SK-N-SH (cell line): ENCODE measurements at regions not wholly inside any gene's neighbourhood (a gene's known extent, or its start where the extent isn't known, plus 50 kb on each side); places are given as distances from the start of the nearest gene placed in this dataset.

ENCODE experiments used
- CTCF ChIA-PET: fragments of 300-600, 350-600 bp; formaldehyde crosslinking; extraction: SDS; loops from one replicate; lab custom pipeline; 2021; lab: Yijun Ruan, JAX
- POLR2A ChIA-PET: fragments of 350-600 bp; sonication (Branson Sonifier 250); formaldehyde crosslinking; extraction: SDS; loops from one replicate; lab custom pipeline; 2020; ENCODE audit warnings: antibody characterized with exemption, inconsistent platforms; lab: Yijun Ruan, JAX
- DNase-seq: peaks from one replicate; pipeline ENCODE4 v3.0.0; 2012
- H2AFZ ChIP-seq: fragments of 200-600 bp; sonication (generic); 2 replicates; pipeline ENCODE4 v1.8.1; 2016; ENCODE audit warnings: antibody characterized with exemption, mild to moderate bottlenecking, low read depth
- H3F3A ChIP-seq: fragments of 200-600 bp; sonication (generic); replicated peaks from 2 replicates; pipeline ENCODE3; 2016; ENCODE audit warnings: antibody characterized with exemption, mild to moderate bottlenecking; ENCODE audit not compliant: insufficient read depth
- H3K27ac ChIP-seq, 2 experiments: fragments of 200-500 bp in 1 of 2; fragments of 200-600 bp in 1 of 2; sonication (Bioruptor generic) in 1 of 2; sonication (generic), shearing (Covaris generic) in 1 of 2; 2 replicates each; pipeline versions ENCODE4 v1.5.1 to v1.6.1; 2014 to 2016; ENCODE audit warnings: low read depth in 2 of 2, inconsistent platforms in 1 of 2, low read length in 1 of 2, mild to moderate bottlenecking in 1 of 2, mixed read lengths in 1 of 2
- H3K27me3 ChIP-seq: fragments of 200-600 bp; sonication (generic), shearing (Covaris generic); 2 replicates; pipeline ENCODE4 v1.6.1; 2016; ENCODE audit warnings: mixed run types; ENCODE audit not compliant: insufficient read depth
- H3K36me3 ChIP-seq, 2 experiments: fragments of 200-500 bp in 1 of 2; fragments of 200-600 bp in 1 of 2; sonication (Bioruptor generic) in 1 of 2; sonication (generic) in 1 of 2; replicated peaks in 1 of 2; 2 replicates each; pipeline versions ENCODE3 to v1.5.1; 2014 to 2016; ENCODE audit warnings: low read length in 1 of 2, mild to moderate bottlenecking in 1 of 2; ENCODE audit not compliant: insufficient read depth in 2 of 2, control insufficient read depth in 1 of 2
- H3K4me1 ChIP-seq, 2 experiments: fragments of 200-500 bp in 1 of 2; fragments of 200-600 bp in 1 of 2; sonication (Bioruptor generic) in 1 of 2; sonication (generic), shearing (Covaris generic) in 1 of 2; 2 replicates each; pipeline versions ENCODE4 v1.5.1 to v1.6.1; 2014 to 2016; ENCODE audit warnings: low read depth in 1 of 2, low read length in 1 of 2, mixed run types in 1 of 2; ENCODE audit not compliant: insufficient read depth in 2 of 2, control insufficient read depth in 1 of 2
- H3K4me2 ChIP-seq: fragments of 200-600 bp; sonication (generic), shearing (Covaris generic); 2 replicates; pipeline ENCODE4 v1.6.1; 2017; ENCODE audit warnings: mixed run types
- H3K4me3 ChIP-seq, 2 experiments: fragments of 200-500 bp in 1 of 2; fragments of 200-600 bp in 1 of 2; sonication (Bioruptor generic) in 1 of 2; sonication (generic), shearing (Covaris generic) in 1 of 2; 2 replicates each; pipeline versions ENCODE4 v1.5.1 to v1.8.1; 2014 to 2016; ENCODE audit warnings: low read depth in 2 of 2, inconsistent platforms in 1 of 2, low read length in 1 of 2, mild to moderate bottlenecking in 1 of 2, mixed read lengths in 1 of 2, moderate library complexity in 1 of 2
- H3K79me2 ChIP-seq: fragments of 200-600 bp; sonication (generic); 2 replicates; pipeline ENCODE4 v1.8.1; 2017; ENCODE audit warnings: mild to moderate bottlenecking; ENCODE audit not compliant: insufficient read depth
- H3K9ac ChIP-seq: fragments of 200-600 bp; sonication (generic); 2 replicates; pipeline ENCODE4 v1.6.1; 2017; ENCODE audit warnings: mixed run types
- H3K9me2 ChIP-seq: fragments of 200-600 bp; sonication (generic); 2 replicates; pipeline ENCODE4 v1.6.1; 2017; ENCODE audit warnings: mixed run types
- H3K9me3 ChIP-seq: fragments of 200-600 bp; sonication (generic); 2 replicates; pipeline ENCODE4 v1.6.1; 2017; ENCODE audit warnings: mixed run types, mild to moderate bottlenecking, moderate library complexity
- H4K20me1 ChIP-seq: fragments of 200-600 bp; sonication (generic); 2 replicates; pipeline ENCODE4 v1.6.1; 2017; ENCODE audit warnings: mild to moderate bottlenecking, mixed run types; ENCODE audit not compliant: insufficient read depth
- CTCF ChIP-seq: fragments of 200-600 bp; sonication (generic); IDR thresholded peaks from 2 replicates; pipeline ENCODE4 v1.6.1; 2017; ENCODE audit warnings: antibody characterized with exemption, mild to moderate bottlenecking, moderate library complexity
- ELF1 ChIP-seq: IDR thresholded peaks from 2 replicates; pipeline ENCODE4 v1.4.0; 2012
- EZH2phosphoT487 ChIP-seq: fragments of 200-600 bp; sonication (generic); IDR thresholded peaks from 2 replicates; pipeline ENCODE4 v1.6.1; 2017; ENCODE audit warnings: low read depth, mixed run types, mild to moderate bottlenecking, antibody characterized with exemption, moderate library complexity, borderline replicate concordance
- GABPA ChIP-seq: IDR thresholded peaks from 2 replicates; pipeline ENCODE4 v1.4.0; 2012; ENCODE audit warnings: low read depth, mild to moderate bottlenecking
- GATA2 ChIP-seq: sonication (generic); formaldehyde crosslinking; IDR thresholded peaks from 2 replicates; pipeline ENCODE4 v1.5.0; 2020; ENCODE audit warnings: mild to moderate bottlenecking, missing genetic modification reagents
- JUND ChIP-seq: IDR thresholded peaks from 2 replicates; pipeline ENCODE4 v1.4.0; 2012
- MAX ChIP-seq: IDR thresholded peaks from 2 replicates; pipeline ENCODE4 v1.4.0; 2012; ENCODE audit warnings: low read depth
- MEF2A ChIP-seq: IDR thresholded peaks from 2 replicates; pipeline ENCODE4 v1.4.0; 2012; ENCODE audit warnings: low read depth, borderline replicate concordance
- MXI1 ChIP-seq: IDR thresholded peaks from 2 replicates; pipeline ENCODE4 v1.6.1; 2012; ENCODE audit warnings: mild to moderate bottlenecking, low read depth, low read length, improper control_type of control experiment
- NFIC ChIP-seq: IDR thresholded peaks from 2 replicates; pipeline ENCODE4 v1.4.0; 2012; ENCODE audit warnings: borderline replicate concordance
- PBX3 ChIP-seq: IDR thresholded peaks from 2 replicates; pipeline ENCODE4; 2012
- REST ChIP-seq: IDR thresholded peaks from 2 replicates; pipeline ENCODE4 v1.6.1; 2012; ENCODE audit warnings: mild to moderate bottlenecking, low read depth, low read length, moderate library complexity
- SMC3 ChIP-seq: IDR thresholded peaks from 2 replicates; pipeline ENCODE4 v1.6.1; 2012; ENCODE audit warnings: low read depth, low read length, improper control_type of control experiment
- TAF1 ChIP-seq: IDR thresholded peaks from 2 replicates; pipeline ENCODE4 v1.6.1; 2012; ENCODE audit warnings: low read depth, mild to moderate bottlenecking, low read length, moderate library complexity, borderline replicate concordance
- TCF12 ChIP-seq: IDR thresholded peaks from 2 replicates; pipeline ENCODE4 v1.4.0; 2012
- TEAD4 ChIP-seq: IDR thresholded peaks from 2 replicates; pipeline ENCODE4 v1.4.0; 2012; ENCODE audit warnings: mild to moderate bottlenecking, borderline replicate concordance; ENCODE audit not compliant: insufficient read depth
- YY1 ChIP-seq: IDR thresholded peaks from 2 replicates; pipeline ENCODE4 v1.4.0; 2012; ENCODE audit warnings: low read depth, mild to moderate bottlenecking
- ZBTB33 ChIP-seq: IDR thresholded peaks from 2 replicates; pipeline ENCODE4 v1.4.0; 2012; ENCODE audit warnings: low read depth, borderline replicate concordance
- WGBS: methylation state at CpG from one replicate; pipeline ENCODE4 v1.1.6; 2017; ENCODE audit warnings: low lambda C conversion rate; 5-methylcytosine and 5-hydroxymethylcytosine counted together

- TF ChIP-seq ZBTB33 (no peak), TAF1 (no peak), REST (no peak), MAX (no peak), TCF12 (no peak), CTCF (no peak)
These were observed 442.1 kb downstream of the SUCLG1 start (continued) for GRCh38 chr2:84017010-84017409.

GRCh38 chr2:84016183-84016582 lies 442.9 kb downstream of the SUCLG1 start:
- DNase-seq: no peak
- no peak overlapping the region for H2AFZ ChIP-seq
- no peaks in the 10 kb centered on the region for H3F3A ChIP-seq
- H3K4me1 ChIP-seq: no peaks in the 10 kb centered on the region
- H3K36me3 ChIP-seq: no peaks in the 10 kb centered on the region
- ChIA-PET CTCF (interaction anchor here (1.7 to 2.0 kb wide), 2 partner anchors 287 to 299 kb away, joined by 5 read pairs; no protein-coding TSS in a partner anchor), POLR2A (no interaction called here)
- no peaks in the 10 kb centered on the region for H3K27me3 ChIP-seq
- no peak overlapping the region for H3K4me2 ChIP-seq
- no peaks in the 10 kb centered on the region for H3K9me2 ChIP-seq
- H4K20me1 ChIP-seq: no peaks in the 10 kb centered on the region
- H3K27ac ChIP-seq: no peak overlapping the region
- H3K9ac ChIP-seq: no peak overlapping the region
- H3K9me3 ChIP-seq: no peaks in the 10 kb centered on the region
- no peak overlapping the region for H3K4me3 ChIP-seq
- no peaks in the 10 kb centered on the region for H3K79me2 ChIP-seq
- WGBS: 9% methylated on average over 5 of the region's 5 CpGs
- TF ChIP-seq GATA2 (CRISPR knock-in tag): no peak
- TF ChIP-seq SMC3: no peak
- no peak for TF ChIP-seq MEF2A
- no peak for TF ChIP-seq MXI1
- no peak for TF ChIP-seq PBX3
- no peak for TF ChIP-seq MAX
- TF ChIP-seq TEAD4: no peak
- TF ChIP-seq ELF1: no peak
- no peak for TF ChIP-seq NFIC
- TF ChIP-seq YY1: no peak
- no peak for TF ChIP-seq GABPA
- no peak for TF ChIP-seq JUND
- no peak for TF ChIP-seq REST
- TF ChIP-seq EZH2phosphoT487: no peak
